Neural crest cell (in vitro differentiated cells): ENCODE measurements at regions not wholly inside any gene's neighbourhood (a gene's known extent, or its start where the extent isn't known, plus 50 kb on each side); places are given as distances from the start of the nearest gene placed in this dataset.

ENCODE experiments used
- DNase-seq: peaks from one replicate; pipeline ENCODE4 v3.0.0; 2021; ENCODE audit warnings: low read depth, mixed read lengths, low spot score
- H3K27ac Mint-ChIP-seq: one replicate; pipeline ENCODE4 v1.8.0; 2021; ENCODE audit warnings: mild to moderate bottlenecking, mixed read lengths; ENCODE audit not compliant: unreplicated experiment
- H3K27me3 Mint-ChIP-seq: 2 replicates; pipeline ENCODE4 v1.8.0; 2021; ENCODE audit warnings: low read depth, mild to moderate bottlenecking, mixed read lengths
- H3K36me3 Mint-ChIP-seq: 2 replicates; pipeline ENCODE4 v1.8.0; 2021; ENCODE audit warnings: low read depth, mild to moderate bottlenecking, mixed read lengths
- H3K4me1 Mint-ChIP-seq: 2 replicates; pipeline ENCODE4 v1.8.0; 2021; ENCODE audit warnings: mixed read lengths
- H3K4me3 Mint-ChIP-seq: one replicate; pipeline ENCODE4 v1.8.0; 2021; ENCODE audit warnings: mild to moderate bottlenecking, mixed read lengths
- H3K9me3 Mint-ChIP-seq: 2 replicates; pipeline ENCODE4 v1.8.0; 2021; ENCODE audit warnings: mixed read lengths
- TF ChIP-seq, protein P1 (sequence below): fragments of 200-600 bp; sonication (generic); conservative IDR thresholded peaks from 2 replicates; pipeline ENCODE4 v1.5.0; 2021; ENCODE audit warnings: antibody characterized with exemption, mild to moderate bottlenecking

DNA sequence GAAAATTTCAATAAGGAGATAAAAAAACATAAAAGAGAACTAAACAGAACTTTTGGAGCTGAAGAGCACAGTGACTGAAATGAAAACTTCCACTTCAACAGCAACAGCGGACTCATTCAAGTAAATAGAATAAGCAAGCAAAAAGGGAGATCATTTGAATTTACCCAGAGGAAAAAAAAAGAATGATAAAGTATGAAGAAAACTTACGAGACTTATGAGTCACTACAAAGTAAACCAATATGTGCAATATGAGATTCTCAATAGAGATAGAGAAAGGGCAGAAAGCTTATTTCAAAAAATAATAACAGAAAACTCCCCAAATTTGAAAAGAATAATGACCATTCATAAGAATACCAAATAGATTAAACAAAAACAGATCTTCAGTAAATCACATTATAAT is 1605.7 kb upstream of the CDH6 start:
- no peaks in the 10 kb centered on the region for H3K4me1 Mint-ChIP-seq
- TF ChIP-seq, protein P1, sequence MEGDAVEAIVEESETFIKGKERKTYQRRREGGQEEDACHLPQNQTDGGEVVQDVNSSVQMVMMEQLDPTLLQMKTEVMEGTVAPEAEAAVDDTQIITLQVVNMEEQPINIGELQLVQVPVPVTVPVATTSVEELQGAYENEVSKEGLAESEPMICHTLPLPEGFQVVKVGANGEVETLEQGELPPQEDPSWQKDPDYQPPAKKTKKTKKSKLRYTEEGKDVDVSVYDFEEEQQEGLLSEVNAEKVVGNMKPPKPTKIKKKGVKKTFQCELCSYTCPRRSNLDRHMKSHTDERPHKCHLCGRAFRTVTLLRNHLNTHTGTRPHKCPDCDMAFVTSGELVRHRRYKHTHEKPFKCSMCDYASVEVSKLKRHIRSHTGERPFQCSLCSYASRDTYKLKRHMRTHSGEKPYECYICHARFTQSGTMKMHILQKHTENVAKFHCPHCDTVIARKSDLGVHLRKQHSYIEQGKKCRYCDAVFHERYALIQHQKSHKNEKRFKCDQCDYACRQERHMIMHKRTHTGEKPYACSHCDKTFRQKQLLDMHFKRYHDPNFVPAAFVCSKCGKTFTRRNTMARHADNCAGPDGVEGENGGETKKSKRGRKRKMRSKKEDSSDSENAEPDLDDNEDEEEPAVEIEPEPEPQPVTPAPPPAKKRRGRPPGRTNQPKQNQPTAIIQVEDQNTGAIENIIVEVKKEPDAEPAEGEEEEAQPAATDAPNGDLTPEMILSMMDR, result no peak
- H3K4me3 Mint-ChIP-seq, result no peak overlapping the region
- DNase-seq, result no peak
- H3K9me3 Mint-ChIP-seq, result no peaks in the 10 kb centered on the region
- no peaks in the 10 kb centered on the region for H3K27me3 Mint-ChIP-seq
- H3K36me3 Mint-ChIP-seq, result no peaks in the 10 kb centered on the region
- H3K27ac Mint-ChIP-seq, result no peak overlapping the region

DNA sequence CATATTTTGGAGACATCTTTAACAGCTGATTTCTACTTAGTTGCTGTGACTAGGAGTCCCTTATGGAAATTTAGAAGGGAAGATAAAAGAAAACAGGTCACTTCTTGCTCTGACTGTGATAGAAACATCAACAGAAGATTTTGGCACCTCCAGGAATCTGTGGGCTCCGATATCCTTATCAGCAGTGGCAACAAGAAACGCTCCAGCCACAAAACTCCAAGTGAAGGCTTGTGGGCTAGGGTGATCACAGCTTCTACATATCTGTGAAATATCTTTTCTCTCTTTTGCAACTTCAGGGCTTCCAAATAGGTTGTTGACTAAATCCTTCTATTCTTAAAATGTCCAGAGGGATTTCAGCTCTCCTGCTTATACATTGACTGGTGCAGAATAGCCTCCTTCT is 1625.5 kb upstream of the CDH6 start:
- no peaks in the 10 kb centered on the region for H3K4me1 Mint-ChIP-seq
- H3K36me3 Mint-ChIP-seq, result no peaks in the 10 kb centered on the region

DNA sequence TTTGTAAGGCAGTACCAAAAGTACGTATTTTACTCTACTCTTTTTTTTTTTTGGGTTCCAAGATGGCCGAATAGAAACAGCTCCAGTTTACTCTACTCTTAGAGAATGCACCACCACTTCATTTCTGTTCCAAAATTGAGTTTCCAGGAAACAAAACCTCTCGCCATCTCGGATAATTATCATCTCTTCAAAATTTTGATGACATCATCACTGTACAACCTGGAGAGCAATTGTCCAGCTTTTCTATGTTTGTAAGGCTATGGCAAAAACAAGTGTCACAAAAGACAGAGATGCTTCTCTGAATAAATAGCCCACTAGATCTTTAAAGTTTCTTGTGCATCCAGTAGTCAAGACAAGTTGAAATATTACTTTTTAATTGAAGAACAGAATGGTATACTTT is 1631.9 kb upstream of the CDH6 start:
- TF ChIP-seq, protein P1, result no peak
- Mint-ChIP-seq H3K27me3 (no peaks in the 10 kb centered on the region), H3K9me3 (no peaks in the 10 kb centered on the region), H3K27ac (no peak overlapping the region), H3K4me1 (no peaks in the 10 kb centered on the region), H3K36me3 (no peaks in the 10 kb centered on the region), H3K4me3 (no peak overlapping the region)
- no peak for DNase-seq

More for the DNA sequence above, 1625.5 kb upstream of the CDH6 start:
- Mint-ChIP-seq H3K9me3 (peaks cover 3% of the 10 kb centered on the region), H3K27me3 (no peaks in the 10 kb centered on the region), H3K27ac (no peak overlapping the region), H3K4me3 (no peak overlapping the region)
- TF ChIP-seq, protein P1, result no peak
- no peak for DNase-seq

DNA sequence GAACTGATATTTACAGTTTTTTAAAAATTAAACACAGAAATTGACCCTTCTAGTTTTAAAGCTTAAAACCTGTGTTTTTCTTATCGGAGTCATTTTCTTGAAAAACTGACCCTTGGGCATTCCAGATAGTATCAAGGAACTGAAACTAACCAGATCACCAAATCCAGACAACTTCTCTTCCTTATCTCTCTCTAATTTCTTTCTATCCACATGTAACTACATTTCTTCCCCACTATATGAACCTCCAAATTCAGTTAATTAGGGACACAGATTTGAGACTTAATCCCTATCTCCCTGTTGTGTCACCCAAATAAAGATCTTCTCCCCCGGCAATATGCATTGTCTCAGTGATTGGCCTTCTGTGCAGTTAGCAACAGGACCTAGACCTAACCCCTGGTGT is 1643.0 kb upstream of the CDH6 start:
- Mint-ChIP-seq H3K4me3 (no peak overlapping the region), H3K27ac (no peak overlapping the region), H3K4me1 (no peaks in the 10 kb centered on the region), H3K36me3 (no peaks in the 10 kb centered on the region), H3K9me3 (peaks cover 3% of the 10 kb centered on the region), H3K27me3 (no peaks in the 10 kb centered on the region)
- no peak for DNase-seq
- TF ChIP-seq, protein P1, result no peak

DNA sequence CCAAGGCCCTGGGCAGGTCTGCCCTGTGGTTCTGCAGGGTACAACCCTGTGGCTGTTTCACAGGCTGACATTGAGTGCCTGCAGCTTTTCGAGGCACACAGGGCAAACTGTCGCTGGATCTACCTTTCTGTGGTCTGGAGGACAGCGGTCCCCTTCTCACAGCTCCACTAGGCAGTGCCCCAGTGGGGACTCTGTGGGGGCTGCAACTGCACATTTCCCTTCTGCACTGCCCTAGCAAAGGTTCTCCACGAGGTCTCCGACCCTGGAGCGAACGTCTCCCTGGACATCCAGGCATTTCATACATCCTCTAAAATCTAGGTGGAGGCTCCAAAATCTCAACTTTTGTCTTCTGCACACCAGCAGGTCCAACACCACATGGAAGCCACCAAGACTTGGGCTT is 1645.2 kb upstream of the CDH6 start:
- Mint-ChIP-seq H3K36me3 (no peaks in the 10 kb centered on the region), H3K4me3 (no peak overlapping the region), H3K27ac (no peak overlapping the region), H3K27me3 (no peaks in the 10 kb centered on the region), H3K9me3 (no peaks in the 10 kb centered on the region), H3K4me1 (no peaks in the 10 kb centered on the region)
- TF ChIP-seq, protein P1, result no peak
- DNase-seq, result no peak
